PFSK-1 (cell line): ENCODE measurements at regions not wholly inside any gene's neighbourhood (a gene's known extent, or its start where the extent isn't known, plus 50 kb on each side); places are given as distances from the start of the nearest gene placed in this dataset.

Experiments used
- REST ChIP-seq, 2 experiments: IDR thresholded peaks; 2 replicates each; pipeline versions ENCODE4 v1.6.1 to v1.8.0; 2011 to 2012; ENCODE audit warnings: low read depth in 2 of 2, low read length in 2 of 2, control low read depth in 1 of 2, inconsistent platforms in 1 of 2, mild to moderate bottlenecking in 1 of 2, moderate library complexity in 1 of 2; ENCODE audit not compliant: insufficient read depth in 1 of 2
- SIN3A ChIP-seq: IDR thresholded peaks from 2 replicates; pipeline ENCODE4 v1.6.1; 2012; ENCODE audit warnings: mild to moderate bottlenecking, low read length, moderate library complexity, borderline replicate concordance; ENCODE audit not compliant: insufficient read depth

GRCh38 chr9:25117791-25118190, 560.5 kb downstream of the TUSC1 start:
- TF ChIP-seq SIN3A, result no peak
- TF ChIP-seq REST (IDR thresholded peaks at IDR 0.05; ENCODE audit: insufficient read depth in 1 of 2, low read depth in 2 of 2, low read length in 2 of 2), result no peak
